GM12878 (cell line): ENCODE measurements at regions not wholly inside any gene's neighbourhood (a gene's known extent, or its start where the extent isn't known, plus 50 kb on each side); places are given as distances from the start of the nearest gene placed in this dataset.

Experiments
- ATAC-seq: fragments of 200-7000 bp; cut with Tn5 transposase; 3 replicates; pipeline ENCODE4 v1.9.1; 2020; ENCODE audit warnings: mild to moderate bottlenecking, moderate library complexity
- BruUV-seq: library from RNA; stranded (reverse); fragments of 400-500 nt; replicated peaks from 2 replicates; lab custom pipeline; 2021; lab: Mats Ljungman, UMichigan
- CTCF ChIA-PET: fragments of 300-600 bp; sonication (Branson Sonifier 250); formaldehyde crosslinking; extraction: SDS; loops from one replicate; lab custom pipeline; 2021; ENCODE audit warnings: inconsistent platforms; lab: Yijun Ruan, JAX
- POLR2A ChIA-PET: fragments of 350-600 bp; formaldehyde crosslinking; extraction: SDS; loops from one replicate; lab custom pipeline; 2021; ENCODE audit warnings: inconsistent platforms; lab: Charles Lee
- RAD21 ChIA-PET: fragments of 300-600 bp; sonication (Branson Sonifier 250); formaldehyde crosslinking; loops from one replicate; lab custom pipeline; 2023; ENCODE audit warnings: antibody characterized with exemption; ENCODE audit not compliant: unreplicated experiment; lab: Charles Lee
- SMC1A ChIA-PET: fragments of 300-600 bp; sonication (Branson Sonifier 250); formaldehyde crosslinking; loops from one replicate; lab custom pipeline; 2023; ENCODE audit not compliant: unreplicated experiment, uncharacterized antibody; lab: Charles Lee
- DNase-seq: peaks from one replicate; pipeline ENCODE4 v3.0.0-alpha.2; 2011; ENCODE audit warnings: low read depth, low spot score
- FAIRE-seq: peaks from 3 replicates; lab custom pipeline; 2011; peaks lifted over from hg19 to GRCh38; lab: Jason Lieb, UNC
- H2AFZ ChIP-seq: 2 replicates; pipeline ENCODE4 v1.6.0; 2011; ENCODE audit warnings: low read depth, low read length, control low read depth; ENCODE audit not compliant: control insufficient read depth
- H3K27ac ChIP-seq: 2 replicates; pipeline ENCODE4 v1.5.1; 2011; ENCODE audit warnings: control low read depth; ENCODE audit not compliant: control insufficient read depth, insufficient read depth
- H3K27me3 ChIP-seq, 2 experiments: replicated peaks in 1 of 2; 2 replicates each; pipeline versions ENCODE4 v1.6.0 to v1.6.1; 2011; ENCODE audit warnings: low read length in 1 of 2; ENCODE audit not compliant: control insufficient read depth in 2 of 2, insufficient read depth in 2 of 2
- H3K36me3 ChIP-seq, 2 experiments: 2 replicates each; pipeline ENCODE4 v1.5.1; 2011; ENCODE audit warnings: low read length in 1 of 2; ENCODE audit not compliant: control insufficient read depth in 2 of 2, insufficient read depth in 2 of 2
- H3K4me1 ChIP-seq: 2 replicates; pipeline ENCODE4 v1.6.1; 2011; ENCODE audit warnings: mild to moderate bottlenecking, low read length, moderate library complexity, mixed read lengths; ENCODE audit not compliant: control insufficient read depth, insufficient read depth
- H3K4me2 ChIP-seq: 2 replicates; pipeline ENCODE4 v1.6.0; 2011; ENCODE audit warnings: control low read depth; ENCODE audit not compliant: control insufficient read depth, insufficient read depth
- H3K4me3 ChIP-seq: fragments of 200-600 bp; sonication (generic); 2 replicates; pipeline ENCODE4 v1.5.1; 2016
- H3K79me2 ChIP-seq: 2 replicates; pipeline ENCODE4 v1.6.0; 2011; ENCODE audit warnings: low read length; ENCODE audit not compliant: control insufficient read depth, insufficient read depth
- H3K9ac ChIP-seq: 2 replicates; pipeline ENCODE4 v1.8.0; 2011; ENCODE audit warnings: low read length, control low read depth, mixed read lengths; ENCODE audit not compliant: control insufficient read depth, insufficient read depth
- H3K9me3 ChIP-seq: replicated peaks from 3 replicates; pipeline ENCODE4 v1.5.1; 2011; ENCODE audit warnings: mild to moderate bottlenecking, low read length; ENCODE audit not compliant: control insufficient read depth, insufficient read depth
- H4K20me1 ChIP-seq: 2 replicates; pipeline ENCODE4 v1.6.0; 2011; ENCODE audit not compliant: control insufficient read depth, insufficient read depth
- CBX3 ChIP-seq: fragments of 200-600 bp; sonication (generic); IDR thresholded peaks from 2 replicates; pipeline ENCODE4 v1.6.1; 2016; ENCODE audit warnings: low read depth, borderline replicate concordance
- CUX1 ChIP-seq: IDR thresholded peaks from 2 replicates; pipeline ENCODE4 v1.6.1; 2012; ENCODE audit warnings: improper control_type of control experiment, low read depth, low read length; ENCODE audit not compliant: insufficient replicate concordance
- ETV6 ChIP-seq, 2 experiments: fragments of 450-650 bp in 1 of 2; IDR thresholded peaks in 1 of 2; conservative IDR thresholded peaks in 1 of 2; 2 replicates each; pipeline ENCODE4 v1.6.1; 2014; ENCODE audit warnings: antibody characterized with exemption in 1 of 2, borderline replicate concordance in 1 of 2, low read depth in 1 of 2, mild to moderate bottlenecking in 1 of 2, moderate library complexity in 1 of 2
- IRF3 ChIP-seq: fragments of 450-650 bp; IDR thresholded peaks from 2 replicates; pipeline ENCODE4 v1.6.1; 2014; ENCODE audit warnings: mild to moderate bottlenecking
- KLF5 ChIP-seq: fragments of 450-650 bp; IDR thresholded peaks from 2 replicates; pipeline ENCODE4 v1.6.1; 2014; ENCODE audit warnings: mild to moderate bottlenecking; ENCODE audit not compliant: partially characterized antibody
- MEF2A ChIP-seq: IDR thresholded peaks from 2 replicates; pipeline ENCODE4 v1.6.1; 2011; ENCODE audit warnings: low read depth, mild to moderate bottlenecking, low read length, moderate library complexity; ENCODE audit not compliant: insufficient read depth
- MTA2 ChIP-seq: fragments of 450-650 bp; IDR thresholded peaks from 2 replicates; pipeline ENCODE4 v1.6.1; 2016; ENCODE audit warnings: low read depth, mild to moderate bottlenecking, moderate library complexity
- NFIC ChIP-seq: IDR thresholded peaks from 2 replicates; pipeline ENCODE4 v1.6.1; 2012; ENCODE audit warnings: low read depth, mild to moderate bottlenecking, inconsistent platforms, low read length, moderate library complexity
- PAX5 ChIP-seq: IDR thresholded peaks from 2 replicates; pipeline ENCODE4 v1.6.1; 2011; ENCODE audit warnings: low read depth, low read length, borderline replicate concordance
- POU2F2 ChIP-seq: IDR thresholded peaks from 3 replicates; pipeline ENCODE4 v1.6.1; 2011; ENCODE audit warnings: low read depth, mild to moderate bottlenecking, low read length, borderline replicate concordance
- SREBF1 ChIP-seq: IDR thresholded peaks from 2 replicates; pipeline ENCODE4 v1.6.1; 2012; ENCODE audit warnings: mild to moderate bottlenecking, low read length
- TAF1 ChIP-seq: IDR thresholded peaks from 2 replicates; pipeline ENCODE4 v1.6.1; 2011; ENCODE audit warnings: mild to moderate bottlenecking, low read depth, low read length, borderline replicate concordance
- TCF12 ChIP-seq: IDR thresholded peaks from 2 replicates; pipeline ENCODE4 v1.6.1; 2011; ENCODE audit warnings: low read depth, mild to moderate bottlenecking, low read length
- WRNIP1 ChIP-seq: IDR thresholded peaks from 2 replicates; pipeline ENCODE4 v1.6.1; 2011; ENCODE audit warnings: low read depth, low read length, improper control_type of control experiment, borderline replicate concordance
- WGBS: methylation state at CpG from one replicate; pipeline ENCODE4 v1.1.6; 2016; ENCODE audit warnings: low lambda C conversion rate; ENCODE audit not compliant: insufficient replicate concordance, insufficient coverage; ENCODE audit errors: missing lambda C conversion rate; 5-methylcytosine and 5-hydroxymethylcytosine counted together
- in situ Hi-C: fragments of 300-500 bp; cut with MboI; formaldehyde crosslinking; loops from 9 replicates; pipeline ENCODE4 v1.14.3; 2018; ENCODE audit warnings: mixed read lengths
- intact Hi-C: fragments of 100-400 bp; cut with micrococcal nuclease; formaldehyde crosslinking; loops from one replicate; pipeline ENCODE4 v1.14.2; 2022; ENCODE audit not compliant: unreplicated experiment
- TF ChIP-seq, protein P1 (sequence below): fragments of 450-650 bp; IDR thresholded peaks from 2 replicates; pipeline ENCODE4 v1.6.1; 2017; ENCODE audit warnings: mild to moderate bottlenecking
- TF ChIP-seq, protein P2 (sequence below): IDR thresholded peaks from 2 replicates; pipeline ENCODE4 v1.6.1; 2012; ENCODE audit warnings: low read depth, low read length, improper control_type of control experiment

DNA sequence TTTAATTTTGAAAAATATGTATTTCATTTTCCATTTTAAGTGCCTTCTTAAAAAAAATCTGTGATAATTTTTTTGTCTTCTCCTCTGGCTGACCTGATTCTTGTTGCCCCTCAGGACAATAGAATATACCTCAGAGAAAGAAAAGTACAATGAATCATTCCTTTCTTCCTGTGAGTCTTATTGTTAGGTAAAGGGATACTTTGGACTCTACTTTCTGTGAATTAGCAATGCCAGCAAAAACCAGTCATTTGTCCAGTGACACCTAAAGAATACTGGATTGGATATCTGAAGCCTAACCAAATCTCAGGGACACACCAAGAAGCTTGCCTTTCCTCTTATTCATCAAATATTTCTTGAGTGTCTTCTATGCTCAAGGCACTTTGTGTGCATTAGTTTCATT is 102.1 kb downstream of the AREG start (continued):
- TF ChIP-seq IRF3 (no peak), TCF12 (no peak), CBX3 (no peak), KLF5 (no peak)
- TF ChIP-seq, protein P1, sequence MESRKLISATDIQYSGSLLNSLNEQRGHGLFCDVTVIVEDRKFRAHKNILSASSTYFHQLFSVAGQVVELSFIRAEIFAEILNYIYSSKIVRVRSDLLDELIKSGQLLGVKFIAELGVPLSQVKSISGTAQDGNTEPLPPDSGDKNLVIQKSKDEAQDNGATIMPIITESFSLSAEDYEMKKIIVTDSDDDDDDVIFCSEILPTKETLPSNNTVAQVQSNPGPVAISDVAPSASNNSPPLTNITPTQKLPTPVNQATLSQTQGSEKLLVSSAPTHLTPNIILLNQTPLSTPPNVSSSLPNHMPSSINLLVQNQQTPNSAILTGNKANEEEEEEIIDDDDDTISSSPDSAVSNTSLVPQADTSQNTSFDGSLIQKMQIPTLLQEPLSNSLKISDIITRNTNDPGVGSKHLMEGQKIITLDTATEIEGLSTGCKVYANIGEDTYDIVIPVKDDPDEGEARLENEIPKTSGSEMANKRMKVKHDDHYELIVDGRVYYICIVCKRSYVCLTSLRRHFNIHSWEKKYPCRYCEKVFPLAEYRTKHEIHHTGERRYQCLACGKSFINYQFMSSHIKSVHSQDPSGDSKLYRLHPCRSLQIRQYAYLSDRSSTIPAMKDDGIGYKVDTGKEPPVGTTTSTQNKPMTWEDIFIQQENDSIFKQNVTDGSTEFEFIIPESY: no peak
- TF ChIP-seq, protein P2, sequence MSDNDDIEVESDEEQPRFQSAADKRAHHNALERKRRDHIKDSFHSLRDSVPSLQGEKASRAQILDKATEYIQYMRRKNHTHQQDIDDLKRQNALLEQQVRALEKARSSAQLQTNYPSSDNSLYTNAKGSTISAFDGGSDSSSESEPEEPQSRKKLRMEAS: no peak

DNA sequence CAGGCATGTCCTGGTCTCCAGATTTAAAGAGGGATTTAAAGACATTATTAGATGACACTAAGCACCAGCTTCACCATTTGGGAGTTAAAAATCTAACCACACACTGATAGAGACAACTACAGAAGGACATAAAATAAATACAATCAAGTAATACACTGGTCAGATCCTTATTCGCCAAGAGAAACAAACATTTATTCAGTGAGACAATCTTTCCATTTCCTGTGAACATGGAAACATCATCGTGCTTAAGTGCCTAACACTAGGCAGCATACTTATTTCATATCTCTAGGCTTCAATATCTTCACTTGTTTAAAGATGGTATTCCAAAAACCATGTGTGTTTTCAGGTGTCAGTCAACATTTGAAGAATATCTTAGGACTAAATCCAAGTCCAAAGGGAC is 103.6 kb downstream of the AREG start:
- 23% methylated on average over 2 of the region's 2 CpGs for WGBS
- Histone ChIP-seq H2AFZ (no peak overlapping the region), H3K27ac (no peak overlapping the region), H3K9ac (no peak overlapping the region), H3K4me2 (no peak overlapping the region), H3K4me1 (no peaks in the 10 kb centered on the region), H3K27me3 (no peaks in the 10 kb centered on the region; a peak in 1 of 4 replicates), H3K4me3 (no peak overlapping the region), H3K36me3 (no peaks in the 10 kb centered on the region), H4K20me1 (no peaks in the 10 kb centered on the region), H3K9me3 (no peaks in the 10 kb centered on the region), H3K79me2 (no peaks in the 10 kb centered on the region)
- intact Hi-C loops: loop anchor here (10.0 kb wide), 1 partner anchor 376 kb away; no protein-coding TSS in a partner anchor
- RAD21 ChIA-PET: no interaction called here
- ATAC-seq (no peak), DNase-seq (no peak), FAIRE-seq (no peak)
- POLR2A ChIA-PET: interaction anchor here (0.6 kb wide), 1 partner anchor 98 kb away, joined by 4 read pairs; no protein-coding TSS in a partner anchor
- SMC1A ChIA-PET: no interaction called here
- CTCF ChIA-PET: interaction anchor here (0.7 kb wide), 1 partner anchor 83 kb away, joined by 4 read pairs; no protein-coding TSS in a partner anchor
- in situ Hi-C loops: no loop called here
- no TSS peak for BruUV-seq
- TF ChIP-seq NFIC (no peak), PAX5 (no peak), CUX1 (no peak), POU2F2 (no peak), SREBF1 (no peak), MEF2A (no peak), WRNIP1 (no peak), MTA2 (no peak), ETV6 (conservative IDR thresholded peaks at IDR 0.05 in 1 of 2, IDR thresholded peaks at IDR 0.05 in 1 of 2; ENCODE audit: borderline replicate concordance in 1 of 2, low read depth in 1 of 2) (no peak), TAF1 (no peak)
